ENCODE measurements at regions not wholly inside any gene's neighbourhood (a gene's known extent, or its start where the extent isn't known, plus 50 kb on each side); places are given as distances from the start of the nearest gene placed in this dataset.

- TF ChIP-seq CTCF (IDR thresholded peaks at IDR 0.05; ENCODE audit: borderline replicate concordance, insufficient read depth, low read depth, low read length): no peak
- H3K4me3 ChIP-seq (ENCODE audit: low read depth, low read length): no peak overlapping the region
These were observed 170.5 kb downstream of the GPX5 start for GRCh38 chr6:28696167-28696566.

- no peak overlapping the region for H3K4me3 ChIP-seq (ENCODE audit: low read depth, low read length)
- TF ChIP-seq CTCF (IDR thresholded peaks at IDR 0.05; ENCODE audit: borderline replicate concordance, insufficient read depth, low read depth, low read length): no peak
These were observed 171.0 kb downstream of the GPX5 start for GRCh38 chr6:28696682-28697081.

GRCh38 chr6:28707387-28708282, 182.0 kb downstream of the GPX5 start:
- no peak overlapping the region for H3K4me3 ChIP-seq (ENCODE audit: low read depth, low read length)
- TF ChIP-seq CTCF (IDR thresholded peaks at IDR 0.05; ENCODE audit: borderline replicate concordance, insufficient read depth, low read depth, low read length): no peak

GRCh38 chr6:28709478-28710349, 184.0 kb downstream of the GPX5 start:
- no peak for TF ChIP-seq CTCF (IDR thresholded peaks at IDR 0.05; ENCODE audit: borderline replicate concordance, insufficient read depth, low read depth, low read length)
- H3K4me3 ChIP-seq (ENCODE audit: low read depth, low read length): no peak overlapping the region

- no peak for TF ChIP-seq CTCF (IDR thresholded peaks at IDR 0.05; ENCODE audit: borderline replicate concordance, insufficient read depth, low read depth, low read length)
- no peak overlapping the region for H3K4me3 ChIP-seq (ENCODE audit: low read depth, low read length)
These were observed 184.9 kb downstream of the GPX5 start for GRCh38 chr6:28710466-28711191.

GRCh38 chr6:28711325-28711724, 185.6 kb downstream of the GPX5 start:
- H3K4me3 ChIP-seq (ENCODE audit: low read depth, low read length): no peak overlapping the region
- TF ChIP-seq CTCF (IDR thresholded peaks at IDR 0.05; ENCODE audit: borderline replicate concordance, insufficient read depth, low read depth, low read length): no peak
